SH-SY5Y (cell line): ENCODE measurements at regions not wholly inside any gene's neighbourhood (a gene's known extent, or its start where the extent isn't known, plus 50 kb on each side); places are given as distances from the start of the nearest gene placed in this dataset.

ENCODE experiments used
- GATA2 ChIP-seq: IDR thresholded peaks from 2 replicates; pipeline ENCODE4 v1.6.1; 2011; ENCODE audit warnings: mild to moderate bottlenecking, low read depth, low read length
- GATA3 ChIP-seq: IDR thresholded peaks from 2 replicates; pipeline ENCODE4 v1.6.1; 2011; ENCODE audit warnings: low read depth, mild to moderate bottlenecking, low read length, moderate library complexity

DNA sequence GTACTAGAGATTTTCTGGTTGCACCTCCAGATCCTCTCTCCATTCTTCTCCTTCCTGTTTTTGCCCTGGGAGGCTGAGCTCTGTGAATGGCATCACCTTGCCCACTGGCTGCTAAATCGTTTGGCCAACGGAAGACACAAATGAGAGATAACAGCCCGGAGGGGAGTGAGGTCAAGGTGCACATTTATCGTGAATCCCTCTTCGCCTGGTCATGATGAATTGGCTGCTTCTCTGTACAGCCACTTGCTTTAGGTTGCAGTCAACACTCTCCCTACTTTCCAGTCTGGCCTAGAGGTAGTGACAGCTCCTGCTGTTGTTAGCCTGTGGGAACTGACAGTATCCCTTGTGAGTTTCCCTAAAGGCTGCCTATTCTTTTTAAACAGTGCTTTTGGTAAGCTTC, 85.4 kb upstream of the CHCHD3 start:
- TF ChIP-seq GATA2 (no peak), GATA3 (no peak)
